ENCODE measurements at regions not wholly inside any gene's neighbourhood (a gene's known extent, or its start where the extent isn't known, plus 50 kb on each side); places are given as distances from the start of the nearest gene placed in this dataset.

DNA sequence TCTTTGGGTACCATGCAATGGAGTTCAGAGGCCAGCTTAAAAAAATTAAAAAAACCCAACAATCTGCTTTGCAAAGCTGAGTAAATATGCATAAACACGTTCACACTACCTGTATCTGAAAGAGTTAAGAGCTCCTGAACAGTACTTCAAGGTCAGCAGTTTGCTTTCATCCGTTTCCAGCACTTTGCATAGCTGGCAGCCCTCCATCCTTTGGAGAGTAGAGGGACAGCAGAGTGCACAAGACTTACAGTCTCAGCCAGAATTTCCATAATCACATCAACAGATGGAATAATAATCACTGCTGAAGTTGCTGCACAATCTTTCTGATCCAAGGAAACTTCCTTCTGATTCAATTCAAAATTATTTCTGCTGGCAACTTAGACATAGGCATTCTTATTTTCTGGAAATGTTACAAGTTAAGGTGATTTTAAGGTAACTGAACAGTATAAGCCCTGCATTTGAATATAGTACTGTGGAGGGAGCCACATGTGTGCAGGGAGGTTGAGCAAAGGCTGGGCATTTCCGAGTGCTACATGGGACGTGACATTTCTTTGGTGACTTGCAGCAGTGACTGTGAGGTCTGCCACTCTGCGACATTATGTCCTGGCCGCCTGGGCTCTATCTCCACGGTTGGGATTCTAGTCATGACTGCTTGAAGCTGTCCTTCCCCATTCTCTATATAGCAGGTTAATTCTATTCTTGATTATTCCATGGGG is 73.5 kb upstream of the EMCN start:
- TF ChIP-seq CTCF (conservative IDR thresholded peaks at IDR 0.05; ENCODE audit: low read depth, low read length), result no peak
- no peak for TF ChIP-seq USF2 (IDR thresholded peaks at IDR 0.05; ENCODE audit: low read depth, low read length)
- TF ChIP-seq RFX5 (IDR thresholded peaks at IDR 0.05; ENCODE audit: low read depth, low read length), result no peak
- TF ChIP-seq BHLHE40 (IDR thresholded peaks at IDR 0.05; ENCODE audit: low read depth, low read length), result no peak
- TF ChIP-seq RAD21 (IDR thresholded peaks at IDR 0.05; ENCODE audit: low read length), result no peak
- TF ChIP-seq POLR2A (IDR thresholded peaks at IDR 0.05; ENCODE audit: low read depth, low read length), result no peak
- no peak for TF ChIP-seq FOS (IDR thresholded peaks at IDR 0.05; ENCODE audit: low read depth, low read length)
- no peak for TF ChIP-seq NFE2L2 (IDR thresholded peaks at IDR 0.05; ENCODE audit: low read depth, low read length)
- TF ChIP-seq RCOR1 (IDR thresholded peaks at IDR 0.05; ENCODE audit: insufficient replicate concordance, low read length), result no peak
- TF ChIP-seq CEBPB (IDR thresholded peaks at IDR 0.05; ENCODE audit: low read depth, low read length), result no peak
- no peak for TF ChIP-seq MAFK (IDR thresholded peaks at IDR 0.05; ENCODE audit: low read depth, low read length)
- TF ChIP-seq MAZ (IDR thresholded peaks at IDR 0.05; ENCODE audit: borderline replicate concordance, low read depth, low read length), result no peak
- TF ChIP-seq SMC3 (IDR thresholded peaks at IDR 0.05; ENCODE audit: low read depth, low read length), result no peak
- TF ChIP-seq ELK1 (IDR thresholded peaks at IDR 0.05; ENCODE audit: borderline replicate concordance, low read depth, low read length), result no peak

All from IMR-90 (cell line).